HG03571 (cell line): ENCODE measurements at regions not wholly inside any gene's neighbourhood (a gene's known extent, or its start where the extent isn't known, plus 50 kb on each side); places are given as distances from the start of the nearest gene placed in this dataset.
"Not testable (repeated sequence)": the region's sequence is repeated elsewhere in the genome, so short reads cannot be mapped to it uniquely, and the experiment has no call there.

ENCODE experiments used
- ATAC-seq: cut with Tn5 transposase; IDR thresholded peaks from one replicate; pipeline ENCODE4 v1.9.1; 2021; ENCODE audit not compliant: unreplicated experiment

DNA sequence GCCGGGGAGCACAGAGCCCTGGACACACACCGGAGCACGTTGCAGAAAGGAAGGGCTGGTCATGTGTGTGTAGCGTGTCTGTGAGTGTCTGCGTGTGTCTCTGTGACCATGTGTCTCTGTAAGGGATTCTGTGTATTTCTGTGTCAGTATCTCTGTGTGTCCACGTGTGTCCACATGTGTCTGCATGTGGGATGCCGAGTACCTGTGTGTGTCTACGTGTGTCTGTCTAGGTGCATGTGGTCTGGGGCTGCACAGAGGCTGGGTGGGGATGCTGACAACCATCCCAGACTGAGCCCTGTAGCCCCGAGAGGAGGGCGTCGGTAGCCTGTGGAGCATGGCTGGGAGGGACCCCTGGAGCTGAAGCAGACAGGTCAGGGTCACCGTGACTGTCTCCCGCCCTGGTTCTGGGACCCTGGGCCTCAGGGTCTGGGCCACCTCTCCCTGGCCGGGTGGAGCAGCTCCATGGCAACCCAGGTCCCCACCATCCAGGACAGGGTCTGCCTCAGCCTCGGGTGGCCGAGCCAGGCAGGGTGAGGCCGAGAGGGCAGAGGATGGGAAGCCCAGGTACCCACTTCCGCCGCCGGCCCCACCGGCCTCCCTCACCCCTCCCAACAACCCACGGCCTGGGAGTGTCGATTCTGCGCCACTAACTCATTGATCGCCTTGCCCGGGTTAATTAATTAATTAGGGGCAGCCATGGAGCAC, 122.7 kb downstream of the FAM53A start:
- no peak for ATAC-seq

DNA sequence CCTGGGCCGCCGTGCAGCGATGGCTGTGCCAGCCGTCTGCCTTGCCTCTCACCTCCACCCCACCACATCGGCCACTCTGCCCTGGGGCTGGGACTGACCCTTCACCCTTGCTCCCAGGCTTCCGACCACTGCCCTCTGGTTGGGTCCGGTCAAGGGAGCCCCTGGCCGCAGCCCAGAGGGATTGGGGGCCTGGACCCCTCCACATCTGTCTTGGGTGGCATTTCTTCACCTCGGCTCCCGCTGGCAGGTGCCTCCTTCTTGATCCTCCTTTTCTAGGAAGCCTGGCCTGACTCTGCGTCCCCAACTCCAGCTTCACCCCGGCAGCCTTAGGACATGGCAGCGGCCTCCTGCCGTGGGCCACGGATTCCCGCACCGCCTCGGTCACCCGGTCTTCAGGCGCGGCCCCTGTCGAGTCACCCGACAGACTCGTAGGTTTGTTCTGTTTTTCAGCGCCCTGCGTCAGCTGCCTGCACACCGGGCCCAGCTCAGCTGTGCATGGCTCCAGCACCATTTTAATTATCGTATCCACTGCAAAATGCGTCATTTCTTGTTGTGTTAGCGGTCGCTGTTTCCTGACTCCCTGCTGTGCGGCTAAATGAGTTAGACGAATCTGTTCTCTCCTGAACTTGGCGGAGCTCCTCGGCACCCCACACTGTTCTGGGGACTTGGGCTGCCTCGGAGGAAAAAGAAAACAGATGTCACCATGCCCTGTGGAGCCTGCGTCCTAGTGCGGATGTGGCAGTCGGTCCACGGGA, 124.0 kb downstream of the FAM53A start:
- no peak for ATAC-seq

DNA sequence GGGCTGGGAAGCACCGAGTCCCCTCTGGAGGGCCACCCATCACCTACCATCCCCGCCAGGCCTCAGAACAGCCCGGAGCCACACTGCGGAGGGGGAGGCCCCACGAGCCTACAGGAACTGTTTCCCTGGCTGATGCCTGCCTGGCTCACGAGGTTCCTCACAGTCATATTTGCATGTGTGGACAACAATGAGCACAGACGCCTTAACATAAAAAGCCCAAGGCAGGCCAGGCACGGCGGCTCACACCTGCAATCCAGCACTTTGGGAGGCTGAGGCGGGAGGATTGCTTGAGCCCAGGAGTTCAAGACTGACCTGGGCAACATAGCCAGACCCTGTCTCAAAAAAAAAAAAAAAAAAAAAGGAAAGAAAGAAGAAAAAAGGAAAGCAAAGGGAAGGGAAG, 125.9 kb downstream of the FAM53A start:
- no peak for ATAC-seq

DNA sequence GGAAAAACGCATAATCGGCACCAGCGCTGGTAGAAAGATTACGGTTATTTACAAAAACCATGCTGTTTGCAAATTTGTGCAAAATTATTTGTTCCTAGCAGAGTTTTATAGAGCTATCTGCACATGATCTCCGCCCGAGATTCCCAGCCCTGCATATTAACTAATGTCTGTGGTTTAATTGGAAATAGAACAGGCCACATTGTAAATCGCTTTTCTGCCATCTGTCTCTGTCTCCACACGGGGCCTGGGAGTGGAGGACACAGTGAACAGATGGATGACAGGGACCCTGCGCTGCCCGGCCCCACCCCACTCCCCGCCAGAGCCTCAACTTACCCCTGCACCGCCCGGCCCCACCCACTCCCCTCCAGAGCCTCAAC, 126.9 kb downstream of the FAM53A start:
- no peak for ATAC-seq

DNA sequence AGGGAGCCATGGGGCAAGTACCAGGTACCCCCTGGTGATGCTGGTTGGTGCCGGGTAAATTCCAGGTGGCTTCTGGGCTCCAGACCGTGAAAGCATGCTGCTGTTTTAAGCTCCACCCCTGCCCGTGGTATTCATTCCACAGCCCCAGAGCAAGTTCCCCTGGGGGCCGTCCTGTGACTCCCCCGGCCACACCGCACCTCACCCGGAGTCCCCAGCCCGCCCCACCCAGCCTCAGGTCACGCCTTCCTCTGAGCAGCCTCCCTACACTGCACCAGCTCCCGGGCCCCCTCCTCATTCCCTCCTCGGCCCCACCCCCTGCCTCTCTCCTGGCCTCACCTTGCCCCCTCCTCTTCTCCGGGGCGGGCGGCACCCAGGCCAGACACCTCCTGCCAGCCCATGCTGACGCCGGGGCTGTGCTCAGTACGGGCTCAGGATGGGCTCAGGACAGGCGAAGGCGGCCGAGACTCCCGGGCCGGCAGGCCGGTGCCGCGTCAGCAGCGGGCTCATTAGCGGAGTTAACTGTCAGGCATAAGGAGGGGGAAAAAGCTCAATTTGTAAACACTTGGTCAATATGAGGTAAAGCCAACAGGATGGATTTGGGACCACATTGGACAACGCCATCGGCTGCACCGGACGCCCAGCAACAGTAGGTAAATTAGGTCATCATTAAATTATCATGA, 127.4 kb downstream of the FAM53A start:
- ATAC-seq, result no peak

DNA sequence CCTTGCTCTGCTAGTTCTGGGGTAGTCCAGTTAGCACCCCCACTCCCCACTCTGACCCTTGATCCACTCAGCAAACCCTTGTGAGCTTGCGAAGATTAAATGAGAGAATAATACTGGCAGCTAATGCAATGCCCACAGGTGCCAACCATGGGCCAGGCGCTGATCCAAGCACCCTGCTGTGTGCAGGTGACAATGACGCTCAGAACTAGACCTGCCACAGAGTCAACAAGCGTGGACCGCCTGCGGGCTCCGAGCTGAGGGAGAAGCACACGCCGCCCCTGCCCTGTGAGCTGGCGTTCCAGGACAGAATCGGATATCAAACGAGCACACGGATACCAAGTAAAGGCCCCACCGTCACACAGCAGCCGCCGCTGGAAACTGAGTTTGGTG, 129.2 kb downstream of the FAM53A start:
- no peak for ATAC-seq

DNA sequence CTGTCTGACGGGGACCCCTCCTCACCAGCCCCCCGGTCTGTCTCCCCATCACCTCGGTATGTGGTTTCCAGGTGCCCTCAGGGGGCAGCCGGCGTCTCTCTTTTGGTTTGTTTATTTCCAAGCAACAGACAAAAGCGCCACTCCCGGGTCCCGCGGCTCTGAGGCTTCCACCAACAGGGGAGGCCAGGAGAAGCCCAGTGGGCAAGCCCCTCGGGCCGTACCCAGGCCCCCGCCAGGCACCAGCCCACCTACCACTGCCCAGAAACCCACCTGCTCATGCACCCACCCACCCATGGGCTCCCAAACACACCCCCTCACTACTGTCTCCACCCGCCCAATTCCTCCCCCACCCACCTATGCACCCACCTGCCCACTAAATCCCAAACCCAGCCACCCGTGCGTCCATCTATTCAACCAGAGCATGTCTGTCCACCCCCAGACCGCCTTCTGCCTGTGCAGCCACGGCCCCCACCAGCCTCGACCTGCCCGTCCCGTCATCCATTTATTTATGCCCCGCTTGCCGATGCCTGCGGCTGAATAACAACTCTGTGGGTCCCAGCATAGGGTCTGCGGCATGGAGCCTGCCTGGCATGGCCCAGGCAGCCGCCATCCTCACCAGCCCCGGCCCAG, 129.8 kb downstream of the FAM53A start:
- no peak for ATAC-seq

DNA sequence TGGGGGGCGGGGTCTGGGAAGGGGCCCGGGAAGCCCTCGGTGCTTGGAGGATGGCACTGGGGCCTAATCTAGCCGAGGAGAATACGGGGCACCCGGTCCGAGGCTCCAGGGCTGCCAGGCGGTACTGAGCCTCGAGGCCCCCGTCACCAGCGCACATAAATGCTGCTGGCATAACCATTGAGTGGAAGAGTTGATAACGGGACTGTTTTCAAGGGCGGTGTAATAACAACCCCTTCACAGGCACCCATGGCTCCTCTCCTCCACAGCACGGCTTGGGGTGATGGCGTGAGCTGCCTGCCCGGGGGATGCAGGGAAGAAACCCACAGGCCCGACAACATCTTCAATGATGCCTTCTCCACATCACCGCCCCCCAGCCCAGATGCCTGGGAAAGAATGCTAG, 130.7 kb downstream of the FAM53A start:
- no peak for ATAC-seq

DNA sequence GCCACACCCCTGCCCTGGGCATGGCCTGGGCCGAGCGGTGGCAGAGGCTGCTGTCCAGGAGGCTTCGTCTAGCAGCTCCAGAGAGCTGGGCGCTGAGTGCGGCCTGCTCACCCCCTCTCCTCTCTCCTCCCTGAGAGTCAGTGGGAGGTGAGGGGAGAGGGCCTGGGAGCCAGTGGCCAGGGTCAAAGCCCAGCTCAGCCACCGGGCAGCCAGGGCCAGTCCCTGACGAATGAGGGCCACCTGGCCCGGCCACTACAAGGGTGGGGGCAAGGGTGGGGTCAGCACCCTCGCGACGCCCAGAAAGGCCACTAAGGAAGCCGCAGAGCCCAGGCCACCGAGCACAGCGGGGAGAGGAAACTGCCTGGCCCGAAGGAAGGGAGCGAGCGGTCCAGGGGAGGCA, 131.7 kb downstream of the FAM53A start:
- ATAC-seq, result no peak

DNA sequence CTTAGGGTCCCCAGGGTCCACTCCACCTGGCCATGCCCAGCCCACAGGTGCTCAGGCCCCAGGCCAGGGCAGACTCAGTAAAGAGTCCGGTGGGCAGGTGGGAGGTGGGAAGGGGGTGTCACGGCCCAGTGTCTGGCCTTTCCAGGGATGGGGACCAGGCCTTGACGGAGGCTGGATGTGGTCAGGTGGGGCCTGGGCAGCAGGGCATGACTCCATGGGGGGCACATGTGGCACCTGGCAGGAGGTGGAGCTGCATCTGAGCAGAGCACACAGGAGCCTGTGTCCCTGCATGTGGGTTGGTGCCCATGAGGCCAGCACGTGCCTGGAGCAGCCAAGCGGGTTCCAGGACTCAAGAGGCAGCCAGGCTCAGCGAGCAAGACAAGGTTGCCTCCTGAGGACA, 132.9 kb downstream of the FAM53A start:
- ATAC-seq, result no peak

DNA sequence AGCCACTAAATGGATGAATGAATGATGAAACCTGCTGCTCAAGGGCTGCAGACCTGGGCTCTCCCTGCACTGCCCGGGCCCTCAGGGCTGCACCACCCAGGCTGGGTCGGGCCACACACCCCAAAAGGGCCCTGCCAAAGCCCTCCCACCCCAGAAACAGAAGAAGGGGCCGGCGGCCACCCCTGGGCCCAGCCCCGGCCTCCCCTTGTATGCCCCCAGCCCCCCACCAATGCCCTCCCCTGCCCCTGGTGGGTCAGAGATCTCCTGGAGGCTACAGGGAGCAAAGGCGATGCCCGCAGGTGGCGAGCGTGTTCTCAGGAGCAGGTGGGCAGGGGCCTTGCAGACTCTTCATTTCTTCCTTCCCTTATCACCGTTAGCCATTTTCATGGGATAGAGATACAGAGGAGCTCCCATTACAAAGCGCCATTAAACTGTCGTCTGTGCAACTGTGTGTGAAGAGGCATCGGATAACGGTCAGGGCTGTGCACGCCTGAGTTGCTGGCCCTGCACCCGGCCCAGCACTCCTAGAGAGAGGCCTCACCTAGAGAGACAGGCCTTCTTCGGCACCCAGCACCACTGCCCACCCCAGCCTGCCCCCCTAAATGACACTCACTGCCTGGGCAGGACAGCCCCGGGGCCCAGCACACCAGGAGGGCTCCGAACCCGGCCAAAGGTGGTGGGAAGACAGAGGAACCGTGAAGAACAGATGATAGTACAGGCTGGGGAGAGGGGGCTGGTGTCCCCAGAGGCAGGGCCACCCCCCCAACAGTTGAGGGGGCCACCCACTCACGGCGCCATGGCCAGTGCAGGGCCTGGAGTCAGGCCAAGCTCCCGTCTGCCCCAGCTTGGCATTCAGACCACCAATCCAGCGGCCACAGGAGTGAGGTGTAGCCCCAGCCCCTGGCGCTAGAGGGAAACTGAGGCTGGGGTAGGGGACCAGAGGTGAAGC, 133.7 kb downstream of the FAM53A start:
- ATAC-seq, result no peak

DNA sequence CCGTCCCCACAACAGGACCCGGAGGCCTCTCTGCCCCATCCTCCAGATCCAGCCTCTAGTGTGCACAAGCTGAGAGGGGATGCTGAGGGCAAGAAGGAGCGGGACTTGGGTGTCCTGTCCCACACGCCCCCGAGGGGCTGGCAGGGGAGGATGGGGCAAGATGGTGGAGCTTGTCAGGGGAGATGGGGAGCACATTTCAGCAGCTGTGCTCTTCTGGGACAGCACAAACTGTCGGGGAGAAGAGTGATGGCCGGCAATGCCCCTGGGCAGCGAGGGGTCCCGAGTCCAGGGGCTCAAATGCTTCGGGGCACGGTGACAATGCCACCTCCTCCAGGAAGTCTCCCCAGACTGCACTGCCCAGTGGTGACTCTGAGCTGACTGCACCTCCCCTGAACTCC, 134.5 kb downstream of the FAM53A start:
- no peak for ATAC-seq

DNA sequence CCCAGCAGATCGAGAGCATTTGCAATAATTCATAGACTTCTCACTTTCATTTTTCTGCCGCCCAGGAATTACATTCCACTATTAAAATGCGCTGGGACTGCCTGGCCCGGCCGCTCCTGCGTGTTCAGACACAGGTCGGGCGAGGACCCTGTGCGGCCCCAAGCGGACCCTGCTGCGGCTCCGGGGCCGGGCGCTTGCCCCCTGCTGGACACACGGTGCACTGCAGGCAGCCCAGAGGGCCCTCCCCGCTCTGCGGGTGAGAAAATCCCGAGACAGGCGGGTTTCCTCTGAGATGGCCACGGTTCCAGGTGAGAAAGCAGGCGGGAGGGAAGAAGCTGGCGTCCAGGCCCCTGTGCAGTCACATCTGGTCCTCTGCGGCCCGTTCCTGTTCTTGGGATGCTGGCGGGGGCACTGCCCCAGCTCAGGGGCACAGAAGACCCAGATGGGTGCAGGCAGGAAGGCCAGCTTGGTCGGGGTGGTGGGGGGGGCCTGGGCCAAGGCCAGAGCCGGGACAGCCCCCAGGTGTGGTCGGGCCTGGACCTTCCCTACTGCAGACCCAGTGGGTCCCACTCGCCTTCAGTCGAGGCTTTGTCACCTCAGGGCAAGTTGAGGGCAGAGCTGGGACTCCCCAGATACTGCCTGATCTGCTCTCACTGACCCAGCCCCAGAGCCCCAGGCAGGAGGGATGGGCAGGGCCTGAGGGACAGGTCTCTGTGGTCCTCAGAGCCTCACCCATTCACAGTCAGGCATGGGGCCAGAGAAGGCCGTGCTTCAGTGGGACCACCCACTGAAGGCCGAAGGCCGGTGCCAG, 135.1 kb downstream of the FAM53A start:
- not testable (repeated sequence) for ATAC-seq

DNA sequence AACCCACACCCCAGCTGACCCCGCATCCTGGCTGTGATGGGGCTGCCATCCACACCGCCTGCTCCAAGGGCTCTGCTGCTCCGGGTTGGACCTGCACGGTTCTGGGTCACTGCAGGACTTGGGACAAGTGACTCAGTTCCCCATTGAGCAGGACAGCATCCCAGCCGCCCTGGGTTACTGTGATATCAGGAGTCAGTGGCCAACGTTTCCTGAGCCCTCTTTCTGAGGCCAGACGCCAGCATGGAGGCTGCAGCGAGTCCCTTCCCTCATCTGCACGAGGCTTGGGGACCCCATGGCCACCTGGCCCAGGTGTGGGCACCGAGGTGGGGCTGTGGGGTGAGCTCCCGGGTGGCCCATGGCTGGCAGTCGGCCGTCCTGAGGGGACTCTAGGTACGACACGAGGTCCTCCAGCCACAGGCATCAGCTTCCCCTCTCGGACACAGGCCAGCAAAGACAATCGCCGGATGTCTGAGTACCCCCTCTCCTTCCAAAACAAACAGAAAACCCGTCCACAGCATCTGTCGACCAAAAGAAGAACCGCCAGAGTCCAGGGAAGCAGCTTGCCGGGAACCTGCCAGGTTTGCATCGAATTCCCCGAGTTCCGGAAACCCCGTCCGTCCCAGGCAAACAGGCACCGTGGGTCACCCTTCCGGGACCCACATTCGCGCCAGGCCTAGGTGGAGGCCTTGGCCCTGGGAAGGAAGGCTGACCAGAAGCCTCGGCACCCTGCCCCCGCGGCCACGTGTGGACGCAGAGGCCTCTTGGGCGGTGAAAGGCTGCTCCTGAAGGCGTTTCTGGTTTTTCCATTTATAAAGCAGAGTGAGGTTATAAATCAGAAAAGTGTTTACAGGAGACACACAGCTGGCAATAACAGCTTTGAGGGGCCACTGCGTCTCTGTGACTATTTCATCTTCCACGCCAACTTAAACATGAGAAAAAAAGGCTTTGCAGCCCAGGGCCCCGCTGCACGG, 136.0 kb downstream of the FAM53A start:
- ATAC-seq, result no peak

DNA sequence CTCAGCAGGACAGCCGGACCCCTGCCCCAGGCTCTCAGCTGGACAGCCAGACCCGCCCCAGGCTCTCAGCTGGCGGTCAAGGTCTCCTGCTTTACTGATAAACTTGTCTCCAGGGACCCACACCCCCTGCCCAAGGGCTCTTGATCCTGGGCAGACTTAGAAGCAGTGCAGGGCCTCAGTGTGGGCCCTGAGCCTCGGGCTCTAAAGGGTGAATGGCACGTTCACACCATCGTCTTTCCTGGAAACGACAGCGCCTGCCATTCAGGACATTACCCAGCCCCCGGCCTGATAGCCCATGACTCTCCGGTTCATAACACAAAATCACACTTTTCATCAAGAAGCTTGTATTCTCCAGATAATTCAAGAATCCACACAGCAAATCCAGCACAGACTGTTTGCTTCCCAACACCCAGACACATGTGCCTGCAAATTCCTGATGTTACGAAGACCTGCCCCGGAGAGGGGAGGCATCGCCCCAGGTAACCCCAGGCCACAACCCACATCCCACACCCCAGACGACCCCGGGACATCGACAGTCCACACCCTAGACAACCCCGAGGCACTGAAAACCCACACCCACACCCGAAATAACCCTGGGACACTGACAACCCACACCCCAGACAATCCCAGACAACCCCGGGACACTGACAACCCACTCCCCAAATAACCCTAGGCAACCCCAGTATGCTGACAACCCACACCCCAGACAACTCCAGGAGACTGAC, 136.8 kb downstream of the FAM53A start:
- ATAC-seq, result no peak

DNA sequence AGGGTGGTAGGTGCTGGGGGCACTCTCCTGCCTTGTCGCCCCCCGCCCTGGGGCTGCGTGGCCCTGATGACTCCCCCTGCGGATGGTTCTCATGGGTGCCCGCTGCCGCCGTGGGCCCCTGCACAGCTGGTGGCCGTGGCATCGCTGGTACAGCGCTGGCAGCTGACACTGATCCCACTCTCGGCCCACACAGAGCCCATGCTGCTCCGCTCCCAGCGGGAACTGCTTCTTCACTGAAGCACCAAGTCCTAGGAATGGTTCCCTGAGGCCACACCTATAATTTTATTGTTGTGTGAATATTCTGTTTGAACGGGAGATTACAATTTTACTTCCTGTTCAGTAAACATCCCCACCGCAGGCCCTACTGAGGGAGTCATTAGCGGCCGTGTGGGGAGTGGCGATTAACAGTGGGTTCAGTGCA, 138.6 kb upstream of the NKX1-1 start:
- ATAC-seq, result no peak

DNA sequence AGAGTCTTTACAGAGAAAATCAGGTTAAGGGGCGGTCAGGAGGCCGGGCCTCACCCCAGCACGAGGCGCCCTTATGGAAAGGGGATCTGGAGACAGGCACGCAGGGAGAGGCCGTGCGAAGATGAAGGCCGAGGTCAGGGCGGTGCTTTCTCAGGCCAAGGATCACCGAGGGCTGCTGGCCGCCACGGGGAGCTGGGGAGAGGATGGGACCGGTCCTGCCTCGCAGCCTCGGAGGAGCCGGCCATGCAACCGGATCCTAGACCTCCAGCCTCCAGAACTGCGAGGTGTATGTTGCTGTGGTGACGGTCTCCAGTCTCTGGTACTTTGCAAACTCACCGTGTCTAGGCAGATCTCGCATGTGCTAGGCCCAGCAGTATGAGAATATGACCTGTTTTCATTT, 138.2 kb upstream of the NKX1-1 start:
- ATAC-seq, result not testable (repeated sequence)

DNA sequence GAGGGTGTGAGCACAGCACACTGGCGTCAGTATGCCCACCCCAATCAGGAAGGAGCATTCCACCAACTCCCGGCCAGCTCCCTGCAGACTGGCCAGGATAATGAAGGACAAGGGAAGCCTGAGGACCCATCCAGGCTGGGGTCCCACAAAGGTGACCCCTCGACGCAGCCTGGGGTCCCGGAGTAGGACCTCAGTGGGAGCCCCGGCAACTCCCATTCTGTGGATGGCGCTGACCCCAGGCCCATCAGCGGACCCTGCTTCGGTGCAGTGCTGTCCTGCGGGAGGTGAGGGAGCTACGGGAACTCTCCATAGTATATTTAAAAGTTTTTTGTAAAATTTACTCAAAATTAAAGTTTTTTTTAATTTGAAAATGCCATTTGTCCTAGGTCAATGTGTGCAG, 137.7 kb upstream of the NKX1-1 start:
- no peak for ATAC-seq
